DND-41 (cell line): ENCODE measurements at regions not wholly inside any gene's neighbourhood (a gene's known extent, or its start where the extent isn't known, plus 50 kb on each side); places are given as distances from the start of the nearest gene placed in this dataset.
A peak's percentile ranks its signal among the peaks of the same experiment; 100 is the strongest.

ENCODE experiments used
- ATAC-seq: fragments of 200-7000 bp; cut with Tn5 transposase; 3 replicates; pipeline ENCODE4 v1.9.1; 2021; ENCODE audit warnings: low read depth; ENCODE audit not compliant: insufficient read depth
- DNase-seq: peaks from one replicate; pipeline ENCODE4 v3.0.0-alpha.2; 2020
- H2AFZ ChIP-seq: 2 replicates; pipeline ENCODE4 v1.6.0; 2012; ENCODE audit warnings: low read depth, low read length
- H3K27ac ChIP-seq: 2 replicates; pipeline ENCODE4 v1.5.1; 2012; ENCODE audit warnings: low read length, inconsistent platforms
- H3K27me3 ChIP-seq: fragments of 200-600 bp; sonication (generic); 2 replicates; pipeline ENCODE4 v1.6.0; 2012; ENCODE audit warnings: low read length, mild to moderate bottlenecking, inconsistent platforms; ENCODE audit not compliant: insufficient read depth, poor library complexity
- H3K36me3 ChIP-seq: 2 replicates; pipeline ENCODE4 v1.5.1; 2012; ENCODE audit warnings: low read length, inconsistent platforms; ENCODE audit not compliant: insufficient read depth
- H3K4me1 ChIP-seq: 2 replicates; pipeline ENCODE4 v1.5.1; 2012; ENCODE audit warnings: mild to moderate bottlenecking, low read length; ENCODE audit not compliant: insufficient read depth
- H3K4me2 ChIP-seq: 2 replicates; pipeline ENCODE4 v1.6.0; 2012; ENCODE audit warnings: mild to moderate bottlenecking, moderate library complexity, low read length, inconsistent platforms; ENCODE audit not compliant: insufficient read depth
- H3K4me3 ChIP-seq, 2 experiments: fragments of 200-600 bp in 1 of 2; shearing (Covaris generic) in 1 of 2; 2 replicates each; pipeline ENCODE4 v1.5.1; 2012 to 2016; ENCODE audit warnings: inconsistent platforms in 2 of 2, low read length in 2 of 2, mild to moderate bottlenecking in 2 of 2, low read depth in 1 of 2, moderate library complexity in 1 of 2
- H3K79me2 ChIP-seq: 2 replicates; pipeline ENCODE4 v1.6.0; 2012; ENCODE audit warnings: low read length, inconsistent platforms; ENCODE audit not compliant: insufficient read depth
- H3K9ac ChIP-seq: 2 replicates; pipeline ENCODE4 v1.6.0; 2012; ENCODE audit warnings: low read depth, mild to moderate bottlenecking, inconsistent platforms, low read length, moderate library complexity
- H3K9me3 ChIP-seq: 2 replicates; pipeline ENCODE4 v1.5.1; 2012; ENCODE audit warnings: low read length, moderate library complexity, mild to moderate bottlenecking, inconsistent platforms; ENCODE audit not compliant: insufficient read depth, severe bottlenecking
- H4K20me1 ChIP-seq: 2 replicates; pipeline ENCODE4 v1.6.0; 2012; ENCODE audit warnings: low read length; ENCODE audit not compliant: insufficient read depth
- EZH2 ChIP-seq: IDR thresholded peaks from 3 replicates; pipeline ENCODE4 v1.6.1; 2012; ENCODE audit warnings: borderline replicate concordance, low read depth, mild to moderate bottlenecking, moderate library complexity, low read length, inconsistent platforms; ENCODE audit not compliant: severe bottlenecking
- TF ChIP-seq, protein P1 (sequence below): IDR thresholded peaks from 2 replicates; pipeline ENCODE4 v1.5.1; 2012; ENCODE audit warnings: borderline replicate concordance, low read length, moderate library complexity, mild to moderate bottlenecking; ENCODE audit not compliant: poor library complexity, severe bottlenecking; ENCODE audit errors: extremely low read depth

DNA sequence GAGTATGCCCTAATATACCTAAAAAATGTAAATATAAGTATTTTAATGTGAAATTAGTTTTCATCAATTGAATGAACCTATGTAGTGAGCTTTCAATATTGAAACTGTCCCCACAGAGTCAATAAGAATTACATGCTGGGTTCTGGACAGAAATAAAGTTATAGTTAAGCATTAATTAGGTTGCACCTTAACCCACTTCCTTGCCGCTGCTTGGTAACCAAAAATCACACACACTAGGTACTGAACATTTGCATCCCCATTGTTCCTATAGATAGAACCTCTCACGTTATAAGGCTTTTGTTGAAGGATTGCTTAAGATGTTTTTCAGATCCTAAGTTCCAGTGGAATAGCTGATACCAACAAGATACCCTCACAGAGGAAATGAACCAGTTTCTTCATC lies 237.1 kb upstream of the OPRM1 start:
- ATAC-seq (no peak), DNase-seq (no peak)
- Histone ChIP-seq H3K4me2 (no peak overlapping the region), H3K4me1 (no peaks in the 10 kb centered on the region), H3K4me3 (no peak overlapping the region), H3K36me3 (no peaks in the 10 kb centered on the region), H3K27me3 (no peaks in the 10 kb centered on the region), H2AFZ (no peak overlapping the region), H3K79me2 (no peaks in the 10 kb centered on the region), H3K9me3 (no peaks in the 10 kb centered on the region), H3K9ac (no peak overlapping the region), H4K20me1 (no peaks in the 10 kb centered on the region), H3K27ac (no peak overlapping the region)
- TF ChIP-seq, protein P1, sequence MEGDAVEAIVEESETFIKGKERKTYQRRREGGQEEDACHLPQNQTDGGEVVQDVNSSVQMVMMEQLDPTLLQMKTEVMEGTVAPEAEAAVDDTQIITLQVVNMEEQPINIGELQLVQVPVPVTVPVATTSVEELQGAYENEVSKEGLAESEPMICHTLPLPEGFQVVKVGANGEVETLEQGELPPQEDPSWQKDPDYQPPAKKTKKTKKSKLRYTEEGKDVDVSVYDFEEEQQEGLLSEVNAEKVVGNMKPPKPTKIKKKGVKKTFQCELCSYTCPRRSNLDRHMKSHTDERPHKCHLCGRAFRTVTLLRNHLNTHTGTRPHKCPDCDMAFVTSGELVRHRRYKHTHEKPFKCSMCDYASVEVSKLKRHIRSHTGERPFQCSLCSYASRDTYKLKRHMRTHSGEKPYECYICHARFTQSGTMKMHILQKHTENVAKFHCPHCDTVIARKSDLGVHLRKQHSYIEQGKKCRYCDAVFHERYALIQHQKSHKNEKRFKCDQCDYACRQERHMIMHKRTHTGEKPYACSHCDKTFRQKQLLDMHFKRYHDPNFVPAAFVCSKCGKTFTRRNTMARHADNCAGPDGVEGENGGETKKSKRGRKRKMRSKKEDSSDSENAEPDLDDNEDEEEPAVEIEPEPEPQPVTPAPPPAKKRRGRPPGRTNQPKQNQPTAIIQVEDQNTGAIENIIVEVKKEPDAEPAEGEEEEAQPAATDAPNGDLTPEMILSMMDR, result no peak
- TF ChIP-seq EZH2, result no peak

DNA sequence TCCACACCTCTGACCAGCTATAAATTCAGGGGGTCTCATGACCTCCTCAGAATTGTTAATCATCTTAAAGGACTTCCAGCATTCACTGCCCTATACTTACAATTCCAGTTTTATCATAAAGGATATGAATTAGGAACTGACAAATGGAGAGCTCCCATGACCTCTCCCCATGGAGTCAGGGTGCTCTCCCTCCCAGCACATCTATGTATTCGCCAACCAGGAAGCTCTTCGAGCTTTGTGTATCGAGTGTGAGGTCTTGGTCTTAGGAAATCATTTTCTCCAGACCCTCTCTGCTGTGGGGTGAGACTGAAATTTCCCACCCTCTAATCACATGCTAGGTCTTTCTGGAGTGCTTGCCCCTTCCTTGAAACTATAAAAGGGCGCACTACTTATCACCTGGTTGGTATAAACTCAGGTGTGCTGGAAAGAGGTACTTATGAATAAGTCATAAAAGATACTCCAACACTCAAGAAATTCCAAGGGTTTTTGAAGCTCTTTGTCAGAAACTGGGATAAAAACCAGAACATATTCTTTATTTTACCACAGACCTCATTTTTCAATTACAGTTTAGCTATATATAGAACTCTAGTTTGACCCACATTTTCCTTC lies 238.4 kb upstream of the OPRM1 start:
- no peaks in the 10 kb centered on the region for H3K36me3 ChIP-seq
- no peaks in the 10 kb centered on the region for H3K79me2 ChIP-seq
- no peaks in the 10 kb centered on the region for H3K4me1 ChIP-seq
- no peak for TF ChIP-seq EZH2
- TF ChIP-seq, protein P1, result no peak
- H2AFZ ChIP-seq, result no peak overlapping the region
- H4K20me1 ChIP-seq, result no peaks in the 10 kb centered on the region
- DNase-seq, result no peak
- H3K4me2 ChIP-seq, result no peak overlapping the region
- H3K27me3 ChIP-seq, result no peaks in the 10 kb centered on the region
- H3K27ac ChIP-seq, result no peak overlapping the region
- no peak for ATAC-seq
- no peak overlapping the region for H3K9ac ChIP-seq
- no peak overlapping the region for H3K4me3 ChIP-seq
- no peaks in the 10 kb centered on the region for H3K9me3 ChIP-seq

DNA sequence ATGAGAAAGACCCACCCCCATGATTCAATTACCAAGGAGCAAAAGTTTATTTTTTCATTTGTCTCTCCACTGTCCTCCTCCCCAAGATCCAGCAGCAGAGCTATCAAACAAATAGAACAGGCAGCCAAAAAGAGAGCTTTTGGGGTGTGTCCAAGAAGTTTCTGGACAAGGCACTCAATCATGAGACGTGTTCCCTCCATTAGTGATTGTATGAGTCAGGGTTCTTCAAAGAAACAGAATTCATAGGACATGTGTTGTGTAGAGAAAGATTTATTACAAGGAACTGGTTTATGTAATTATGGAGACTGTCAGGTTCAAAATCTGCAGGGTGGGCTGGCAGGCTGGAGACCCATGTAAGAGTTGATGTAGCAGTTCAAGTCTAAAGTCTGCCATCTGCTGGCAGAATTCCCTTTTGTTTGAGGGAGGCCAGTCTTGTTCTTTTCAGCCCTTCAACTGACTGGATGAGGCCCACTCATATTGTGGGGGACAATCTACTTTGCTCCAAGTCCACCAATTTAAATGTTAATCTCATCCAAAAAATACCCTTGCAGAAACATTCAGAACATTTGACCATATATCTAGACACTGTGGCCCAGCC lies 248.1 kb upstream of the OPRM1 start:
- Histone ChIP-seq H3K27me3 (no peaks in the 10 kb centered on the region), H3K9me3 (no peaks in the 10 kb centered on the region), H3K79me2 (no peaks in the 10 kb centered on the region), H3K4me3 (no peak overlapping the region), H3K4me2 (no peak overlapping the region), H2AFZ (no peak overlapping the region), H4K20me1 (no peaks in the 10 kb centered on the region), H3K4me1 (no peaks in the 10 kb centered on the region), H3K36me3 (no peaks in the 10 kb centered on the region), H3K9ac (no peak overlapping the region), H3K27ac (no peak overlapping the region)
- TF ChIP-seq, protein P1, result peak; percentile 50
- TF ChIP-seq EZH2, result no peak
- DNase-seq (peak; percentile 6), ATAC-seq (peak; percentile 45; the same call in 1 of the 3 replicates)
